ENCODE measurements at regions not wholly inside any gene's neighbourhood (a gene's known extent, or its start where the extent isn't known, plus 50 kb on each side); places are given as distances from the start of the nearest gene placed in this dataset.

- no peak for DNase-seq (ENCODE audit: low spot score)
Observed at GRCh38 chr18:41265047-41265446, 690.0 kb upstream of the PIK3C3 start.

GRCh38 chr18:41263956-41264355 lies 691.1 kb upstream of the PIK3C3 start:
- no peak for DNase-seq (ENCODE audit: low spot score)

GRCh38 chr18:41262688-41263087 lies 692.3 kb upstream of the PIK3C3 start:
- DNase-seq (ENCODE audit: low spot score), result no peak

GRCh38 chr18:41244591-41245037 lies 710.4 kb upstream of the PIK3C3 start:
- no peak for DNase-seq (ENCODE audit: low spot score)

GRCh38 chr18:41237317-41237716 lies 717.7 kb upstream of the PIK3C3 start:
- DNase-seq (ENCODE audit: low spot score), result no peak

GRCh38 chr18:41231681-41232080 lies 723.4 kb upstream of the PIK3C3 start:
- no peak for DNase-seq (ENCODE audit: low spot score)

GRCh38 chr18:41227993-41228392 lies 727.0 kb upstream of the PIK3C3 start:
- DNase-seq (ENCODE audit: low spot score), result no peak

GRCh38 chr18:41226911-41227310 lies 728.1 kb upstream of the PIK3C3 start:
- DNase-seq (ENCODE audit: low spot score), result no peak

- no peak for DNase-seq (ENCODE audit: low spot score)
Observed at GRCh38 chr18:41226186-41226585, 728.8 kb upstream of the PIK3C3 start.

- DNase-seq (ENCODE audit: low spot score), result no peak
Observed at GRCh38 chr18:41216341-41217003, 738.6 kb upstream of the PIK3C3 start.

- no peak for DNase-seq (ENCODE audit: low spot score)
Observed at GRCh38 chr18:41207706-41208105, 747.3 kb upstream of the PIK3C3 start.

GRCh38 chr18:41206341-41206830 lies 748.6 kb upstream of the PIK3C3 start:
- no peak for DNase-seq (ENCODE audit: low spot score)

GRCh38 chr18:41199212-41199611 lies 755.8 kb upstream of the PIK3C3 start:
- DNase-seq (ENCODE audit: low spot score), result no peak

- no peak for DNase-seq (ENCODE audit: low spot score)
Observed at GRCh38 chr18:41197967-41198366, 757.1 kb upstream of the PIK3C3 start.

GRCh38 chr18:41170346-41170745 lies 784.7 kb upstream of the PIK3C3 start:
- no peak for DNase-seq (ENCODE audit: low spot score)

GRCh38 chr18:41165625-41166024 lies 789.4 kb upstream of the PIK3C3 start:
- no peak for DNase-seq (ENCODE audit: low spot score)

- no peak for DNase-seq (ENCODE audit: low spot score)
Observed at GRCh38 chr18:41162781-41163180, 792.3 kb upstream of the PIK3C3 start.

GRCh38 chr18:41162191-41162590 lies 792.8 kb upstream of the PIK3C3 start:
- no peak for DNase-seq (ENCODE audit: low spot score)

- DNase-seq (ENCODE audit: low spot score), result no peak
Observed at GRCh38 chr18:41155910-41156851, 798.9 kb upstream of the PIK3C3 start.

- no peak for DNase-seq (ENCODE audit: low spot score)
Observed at GRCh38 chr18:41155025-41155424, 800.0 kb upstream of the PIK3C3 start.

- no peak for DNase-seq (ENCODE audit: low spot score)
Observed at GRCh38 chr18:41153871-41154270, 801.2 kb upstream of the PIK3C3 start.

GRCh38 chr18:41150316-41150715 lies 804.7 kb upstream of the PIK3C3 start:
- DNase-seq (ENCODE audit: low spot score), result no peak

- no peak for DNase-seq (ENCODE audit: low spot score)
Observed at GRCh38 chr18:41146301-41146700, 808.7 kb upstream of the PIK3C3 start.
